ENCODE measurements at regions not wholly inside any gene's neighbourhood (a gene's known extent, or its start where the extent isn't known, plus 50 kb on each side); places are given as distances from the start of the nearest gene placed in this dataset.
A peak's percentile ranks its signal among the peaks of the same experiment; 100 is the strongest.

- no peak overlapping the region for H2BK15ac ChIP-seq (ENCODE audit: low read depth, low read length)
- H4K8ac ChIP-seq (replicated peaks; ENCODE audit: insufficient read length, low read depth, low read length), result no peak overlapping the region
- H3K27me3 ChIP-seq (ENCODE audit: insufficient read depth, low read length), result no peaks in the 10 kb centered on the region
- no peaks in the 10 kb centered on the region for H3K4me1 ChIP-seq (ENCODE audit: insufficient read depth, low read length)
- H3K9ac ChIP-seq (ENCODE audit: extremely low read depth, insufficient read length, low read length), result no peak overlapping the region
- Mint-ChIP-seq H3K9me3 (peaks cover 9 to 10% of the 10 kb centered on the region in 2 experiments), H3K36me3 (ENCODE audit: insufficient read depth in 1 of 3, low read depth in 3 of 3) (peaks cover 0 to 15% (median 7%) of the 10 kb centered on the region in 3 experiments; a peak in 5 of 7 replicates), H3K4me1 (peaks cover 23 to 30% of the 10 kb centered on the region in 2 experiments), H3K4me3 (no peak overlapping the region), H3K27me3 (ENCODE audit: low read depth) (peaks cover 20% of the 10 kb centered on the region), H3K27ac (no peak overlapping the region)
- no peak overlapping the region for H3T11ph ChIP-seq (ENCODE audit: low read length)
- no peak overlapping the region for H2AK5ac ChIP-seq (ENCODE audit: insufficient read length, low read length)
- no peak overlapping the region for H3K4me2 ChIP-seq (ENCODE audit: insufficient read depth, insufficient read length, low read length)
- no CpG with 5 or more reads among the region's 8 CpGs for WGBS (ENCODE audit: extremely low coverage, insufficient read length, low lambda C conversion rate)
- H2BK120ac ChIP-seq (ENCODE audit: low read depth, low read length, poor library complexity, severe bottlenecking), result no peak overlapping the region
- H2BK12ac ChIP-seq (ENCODE audit: insufficient read length, low read depth, low read length), result no peak overlapping the region
- H4K20me1 ChIP-seq (ENCODE audit: control insufficient read depth, insufficient read depth, insufficient read length), result no peaks in the 10 kb centered on the region
- no peak overlapping the region for H3K56ac ChIP-seq (ENCODE audit: insufficient read length, low read depth, low read length)
- H3K79me2 ChIP-seq (ENCODE audit: insufficient read depth, low read length), result no peaks in the 10 kb centered on the region
- H4K91ac ChIP-seq (ENCODE audit: insufficient read length, low read depth, low read length), result no peak overlapping the region
- H2BK5ac ChIP-seq (ENCODE audit: insufficient read length, low read length), result no peak overlapping the region
- H3K9me3 ChIP-seq (ENCODE audit: control insufficient read depth, low read depth, low read length), result no peaks in the 10 kb centered on the region
- H3K23ac ChIP-seq (ENCODE audit: insufficient read length, low read depth, low read length), result no peak overlapping the region
- no peak overlapping the region for H2AFZ ChIP-seq (ENCODE audit: low read length)
- no peak overlapping the region for H3K18ac ChIP-seq (ENCODE audit: insufficient read length, low read depth, low read length)
- no peak overlapping the region for H2BK20ac ChIP-seq (ENCODE audit: low read depth, low read length, poor library complexity, severe bottlenecking)
- H3K79me1 ChIP-seq (ENCODE audit: insufficient read depth, low read depth, low read length, poor library complexity, severe bottlenecking), result no peaks in the 10 kb centered on the region
- no peaks in the 10 kb centered on the region for H3K23me2 ChIP-seq (ENCODE audit: insufficient read length, low read depth, low read length, poor library complexity, severe bottlenecking)
- H4K5ac ChIP-seq (ENCODE audit: insufficient read length, low read depth, low read length), result no peak overlapping the region
- H3K14ac ChIP-seq (ENCODE audit: insufficient read depth, low read length), result peak overlapping the region; percentile 1; the same call in 1 of the 2 replicates
- no peak overlapping the region for H3K4ac ChIP-seq (ENCODE audit: low read depth, low read length)
- TF ChIP-seq CTCF (conservative IDR thresholded peaks at IDR 0.05), result no peak
- no peak for DNase-seq
- no peak overlapping the region for H3K27ac ChIP-seq (ENCODE audit: insufficient read length, low read depth, low read length)
These were observed 189.1 kb upstream of the TMEM132C start for GRCh38 chr12:128077917-128078298.

Data from H9 (cell line).